ENCODE measurements at regions not wholly inside any gene's neighbourhood (a gene's known extent, or its start where the extent isn't known, plus 50 kb on each side); places are given as distances from the start of the nearest gene placed in this dataset.

DNA sequence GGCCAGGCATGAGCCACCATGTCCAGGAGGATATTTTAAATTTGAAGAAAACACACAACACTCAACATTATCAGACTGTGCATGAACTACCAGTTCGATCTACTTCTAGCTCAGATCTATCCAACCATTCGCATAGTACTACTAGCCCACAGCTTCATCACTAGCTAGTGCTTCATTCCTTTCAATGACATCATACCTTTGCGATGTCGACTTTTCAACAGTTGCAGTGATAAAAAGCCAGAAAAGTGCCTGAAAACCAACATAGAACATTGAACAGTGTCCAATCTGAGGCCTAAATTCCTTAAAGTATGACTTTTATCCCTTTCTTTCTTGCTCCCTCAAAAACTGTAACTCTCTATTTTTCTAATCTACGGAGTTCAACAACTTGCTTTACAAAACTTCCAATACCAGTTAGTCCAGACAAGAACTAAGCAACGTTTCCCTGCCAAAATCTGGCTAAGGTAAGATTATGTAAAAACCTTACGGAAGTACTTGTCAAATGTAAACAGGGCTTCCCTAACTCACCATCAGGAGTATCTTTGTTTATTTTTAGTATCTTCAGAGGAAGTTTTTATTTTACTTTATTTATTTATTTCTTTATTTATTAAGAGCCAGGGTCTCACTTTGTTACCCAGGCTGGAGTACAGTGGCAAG is 434.0 kb upstream of the JARID2 start:
- TF ChIP-seq, protein P1, sequence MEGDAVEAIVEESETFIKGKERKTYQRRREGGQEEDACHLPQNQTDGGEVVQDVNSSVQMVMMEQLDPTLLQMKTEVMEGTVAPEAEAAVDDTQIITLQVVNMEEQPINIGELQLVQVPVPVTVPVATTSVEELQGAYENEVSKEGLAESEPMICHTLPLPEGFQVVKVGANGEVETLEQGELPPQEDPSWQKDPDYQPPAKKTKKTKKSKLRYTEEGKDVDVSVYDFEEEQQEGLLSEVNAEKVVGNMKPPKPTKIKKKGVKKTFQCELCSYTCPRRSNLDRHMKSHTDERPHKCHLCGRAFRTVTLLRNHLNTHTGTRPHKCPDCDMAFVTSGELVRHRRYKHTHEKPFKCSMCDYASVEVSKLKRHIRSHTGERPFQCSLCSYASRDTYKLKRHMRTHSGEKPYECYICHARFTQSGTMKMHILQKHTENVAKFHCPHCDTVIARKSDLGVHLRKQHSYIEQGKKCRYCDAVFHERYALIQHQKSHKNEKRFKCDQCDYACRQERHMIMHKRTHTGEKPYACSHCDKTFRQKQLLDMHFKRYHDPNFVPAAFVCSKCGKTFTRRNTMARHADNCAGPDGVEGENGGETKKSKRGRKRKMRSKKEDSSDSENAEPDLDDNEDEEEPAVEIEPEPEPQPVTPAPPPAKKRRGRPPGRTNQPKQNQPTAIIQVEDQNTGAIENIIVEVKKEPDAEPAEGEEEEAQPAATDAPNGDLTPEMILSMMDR (IDR thresholded peaks at IDR 0.05; ENCODE audit: insufficient read depth, low read depth, low read length) = no peak
- no peak for TF ChIP-seq EZH2 (IDR thresholded peaks at IDR 0.05; ENCODE audit: insufficient read depth, low read length)
